GM21529 (cell line): ENCODE measurements at regions not wholly inside any gene's neighbourhood (a gene's known extent, or its start where the extent isn't known, plus 50 kb on each side); places are given as distances from the start of the nearest gene placed in this dataset.
"Not testable (repeated sequence)": the region's sequence is repeated elsewhere in the genome, so short reads cannot be mapped to it uniquely, and the experiment has no call there.

Source experiments
- ATAC-seq: cut with Tn5 transposase; IDR thresholded peaks from one replicate; pipeline ENCODE4 v1.9.1; 2021; ENCODE audit not compliant: unreplicated experiment

DNA sequence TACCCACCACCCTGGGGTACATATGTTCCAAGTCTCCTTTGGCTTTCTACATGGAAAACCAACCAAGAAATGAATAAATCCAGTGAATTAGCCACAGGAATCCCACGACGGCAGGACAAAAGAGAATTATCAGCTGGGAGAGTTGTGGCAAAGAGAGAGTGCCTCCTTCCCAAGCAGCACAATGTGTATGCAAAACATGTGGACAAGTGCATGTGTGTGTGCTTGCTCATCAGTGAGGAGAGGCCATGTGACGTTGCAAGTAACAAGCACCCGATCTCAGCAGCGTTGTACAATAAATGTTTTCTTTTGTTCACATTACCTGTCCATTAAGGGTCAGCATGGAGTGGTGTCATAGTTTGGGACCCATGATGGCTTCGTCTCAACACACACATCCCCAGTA lies 50.0 kb upstream of the EMX2 start:
- no peak for ATAC-seq

DNA sequence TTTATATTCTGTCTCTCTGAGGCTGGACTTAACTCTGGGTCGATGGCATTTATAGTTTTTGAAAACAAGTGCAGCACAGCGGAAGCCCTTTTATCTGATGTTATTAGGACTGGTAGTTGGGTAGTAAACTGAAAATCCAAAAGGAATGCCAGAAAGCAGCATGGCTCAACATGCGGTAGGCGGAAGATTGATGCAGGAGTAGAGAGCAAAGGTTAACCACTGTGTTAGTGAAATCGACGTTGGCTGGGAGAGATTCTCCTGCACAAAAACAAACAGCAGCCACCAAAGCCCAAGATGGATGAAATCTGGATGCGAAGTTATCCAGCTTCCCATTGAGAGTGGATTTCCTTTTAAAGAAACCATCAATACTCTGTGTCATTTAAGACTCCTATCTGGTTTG lies 54.5 kb upstream of the EMX2 start:
- no peak for ATAC-seq

DNA sequence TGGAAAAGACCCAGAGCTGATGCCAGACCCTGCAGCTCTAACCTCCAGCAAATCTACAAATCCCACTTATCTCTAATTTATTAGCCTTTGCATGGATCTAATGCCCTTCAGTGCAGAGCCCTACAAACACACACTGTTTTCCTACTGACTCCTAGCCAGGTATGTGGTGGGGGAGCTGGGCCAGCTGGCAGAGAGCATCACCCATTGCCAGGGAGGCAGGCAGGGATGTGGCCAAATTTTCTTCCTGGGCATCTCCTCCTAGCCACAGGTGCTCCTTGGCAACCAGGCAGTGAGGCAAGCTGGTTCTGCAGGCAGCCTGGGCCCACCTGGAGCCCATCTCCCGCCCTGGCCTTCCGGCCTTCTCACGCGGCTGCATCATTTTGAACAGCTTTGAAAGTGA lies 55.9 kb upstream of the EMX2 start:
- no peak for ATAC-seq

DNA sequence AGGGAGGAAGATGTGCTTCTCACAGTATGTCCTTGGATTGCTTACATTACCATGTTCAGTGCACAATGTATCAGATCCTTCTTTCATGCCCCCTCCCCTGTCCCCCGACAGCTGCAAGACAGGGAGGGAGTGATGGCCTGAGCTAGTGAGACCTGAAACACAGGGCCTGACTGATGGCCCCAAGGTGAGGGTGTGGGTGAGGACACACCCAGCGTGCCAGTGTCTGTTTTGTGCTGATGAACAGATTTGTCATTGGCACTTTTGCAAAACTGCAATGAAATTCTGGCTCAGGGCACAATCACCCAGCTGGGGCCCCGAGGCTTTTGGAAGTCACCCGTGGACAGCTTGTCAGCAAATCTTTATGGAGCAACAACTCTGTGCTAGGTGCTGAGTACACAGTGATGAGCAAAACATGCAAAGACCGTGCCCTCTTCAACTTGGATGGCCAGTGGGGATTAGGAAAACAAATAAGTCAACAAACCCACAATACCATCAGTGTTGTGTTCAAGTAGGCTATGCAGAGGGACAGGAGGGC lies 59.4 kb upstream of the EMX2 start:
- no peak for ATAC-seq

DNA sequence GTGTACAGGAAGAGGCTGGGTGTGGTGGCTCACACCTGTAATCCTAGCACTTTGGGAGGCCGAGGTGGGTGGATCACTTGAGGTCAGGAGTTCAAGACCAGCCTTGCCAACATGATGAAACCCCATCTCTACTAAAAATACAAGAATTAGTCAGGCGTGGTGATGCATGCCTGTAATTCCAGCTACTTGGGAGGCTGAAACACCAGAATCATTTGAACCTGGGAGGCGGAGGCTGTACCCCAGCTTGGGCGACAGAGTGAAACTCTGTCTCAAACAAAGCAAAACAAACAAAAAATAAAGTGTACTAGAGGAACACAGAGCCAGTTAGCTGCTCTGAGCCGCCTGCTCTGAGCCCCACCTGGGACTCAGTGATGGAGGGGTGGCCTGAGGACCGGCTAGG lies 61.5 kb upstream of the EMX2 start:
- ATAC-seq, result not testable (repeated sequence)

DNA sequence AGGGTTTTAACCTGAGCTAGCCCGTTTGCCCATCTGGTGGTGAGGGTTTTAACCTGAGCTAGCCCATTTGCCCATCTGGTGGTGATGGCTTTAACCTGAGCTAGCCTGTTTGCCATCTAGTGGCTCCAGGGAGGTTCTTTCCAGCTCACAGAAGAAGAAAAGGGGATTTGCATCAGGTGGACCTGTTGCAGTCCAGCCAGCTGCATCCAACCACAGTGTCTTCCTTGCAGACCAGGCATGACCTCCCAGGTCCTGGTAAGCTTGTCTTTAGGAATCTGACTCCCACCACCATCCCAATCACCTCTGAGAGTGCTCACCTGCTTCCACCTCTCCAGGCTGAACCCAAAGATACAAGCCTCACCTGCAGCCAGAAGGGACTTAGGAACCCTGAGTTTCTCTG lies 62.4 kb upstream of the EMX2 start:
- ATAC-seq, result no peak

DNA sequence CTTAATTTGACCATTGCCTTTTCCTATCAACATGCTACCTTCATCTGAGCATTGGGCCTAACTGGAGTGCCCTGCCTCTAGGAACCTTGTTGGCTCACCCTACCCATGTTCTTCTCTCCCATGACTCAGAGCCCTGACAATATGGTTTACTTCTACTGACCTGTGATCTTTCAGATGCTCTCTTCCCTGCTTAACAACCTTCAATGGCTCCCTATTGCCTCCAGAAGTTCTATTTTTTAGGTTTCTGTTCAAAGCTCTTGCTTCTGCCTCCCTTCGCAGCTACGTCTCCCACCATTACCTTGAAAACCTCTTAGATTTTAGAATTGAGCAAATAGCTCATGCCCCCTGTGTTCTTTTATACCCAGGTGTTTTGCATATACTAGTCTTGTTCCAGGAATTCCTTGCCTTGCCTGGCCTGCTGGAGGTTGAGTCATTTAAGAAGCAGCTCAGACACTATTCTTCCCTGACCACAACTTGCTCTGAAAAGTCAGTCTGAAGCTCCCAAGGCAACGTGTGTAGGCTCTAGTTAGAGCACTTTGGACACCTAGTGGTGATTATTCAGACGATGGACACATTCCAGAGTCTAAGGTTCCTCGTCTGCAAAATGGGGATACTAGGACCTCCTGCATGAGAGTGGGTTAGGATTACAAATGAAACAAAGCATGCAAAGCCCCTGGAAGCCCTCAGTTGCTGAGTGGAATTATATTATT lies 64.4 kb upstream of the EMX2 start:
- ATAC-seq, result no peak

- ATAC-seq, result no peak
Observed at GRCh38 chr10:117477211-117477947, 65.2 kb upstream of the EMX2 start.

DNA sequence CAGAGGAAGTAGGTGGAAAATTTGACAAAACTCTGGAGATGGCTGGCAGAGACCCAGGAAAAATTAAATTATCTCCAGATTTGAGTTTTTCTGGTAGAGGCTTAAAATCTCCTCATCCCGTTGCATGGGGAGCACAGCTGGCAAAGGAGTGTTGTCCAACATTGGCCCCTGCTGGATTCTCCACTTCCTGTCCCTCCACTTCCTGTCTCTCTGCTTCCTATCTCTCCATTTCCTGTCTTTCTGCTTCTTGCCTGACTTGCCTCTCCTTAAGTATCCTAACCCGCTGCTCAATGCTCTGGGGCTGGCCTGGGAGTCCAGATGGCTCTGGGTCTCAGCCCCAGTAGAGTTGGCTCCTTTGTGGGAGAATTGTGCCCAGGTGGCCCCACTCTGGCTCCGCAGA lies 65.8 kb upstream of the EMX2 start:
- ATAC-seq, result no peak

DNA sequence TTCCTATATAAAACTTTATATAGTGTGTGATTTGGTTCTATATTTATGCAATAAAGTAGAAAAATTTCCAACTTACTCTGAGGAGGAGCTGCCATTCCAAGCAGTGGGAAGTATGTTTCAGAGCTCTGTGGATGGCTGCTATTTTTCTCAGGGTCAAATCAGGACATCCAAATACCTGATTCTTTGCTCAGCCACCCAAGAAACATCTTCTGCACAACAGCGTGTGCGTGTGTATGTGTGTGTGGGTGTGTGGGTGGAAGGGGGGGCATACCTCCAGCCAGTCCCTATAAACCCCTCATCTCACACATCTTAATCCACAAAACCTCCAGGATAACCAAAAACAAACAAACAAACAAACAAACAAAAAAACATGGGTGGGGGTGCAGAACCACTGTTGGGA lies 66.3 kb upstream of the EMX2 start:
- no peak for ATAC-seq

DNA sequence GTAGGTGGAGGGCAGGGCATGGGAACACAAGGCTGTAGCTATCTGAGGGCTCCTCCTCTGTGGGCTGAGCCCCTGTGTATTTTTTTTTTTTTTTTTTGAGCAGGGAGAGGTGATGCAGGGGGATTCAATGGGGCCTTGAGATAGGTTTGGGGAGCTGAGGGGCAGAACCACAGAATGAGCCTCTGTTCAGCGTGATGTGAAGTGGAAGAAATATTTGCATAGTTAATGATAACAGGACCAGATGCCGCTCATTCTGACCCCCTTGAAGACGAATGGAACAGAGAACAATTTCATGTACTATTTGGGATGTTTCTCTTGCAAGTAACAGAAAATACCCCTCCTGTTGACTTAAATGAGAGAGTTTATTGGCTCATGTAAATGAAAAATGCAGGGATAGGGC lies 69.7 kb upstream of the EMX2 start:
- ATAC-seq, result peak; percentile 74

DNA sequence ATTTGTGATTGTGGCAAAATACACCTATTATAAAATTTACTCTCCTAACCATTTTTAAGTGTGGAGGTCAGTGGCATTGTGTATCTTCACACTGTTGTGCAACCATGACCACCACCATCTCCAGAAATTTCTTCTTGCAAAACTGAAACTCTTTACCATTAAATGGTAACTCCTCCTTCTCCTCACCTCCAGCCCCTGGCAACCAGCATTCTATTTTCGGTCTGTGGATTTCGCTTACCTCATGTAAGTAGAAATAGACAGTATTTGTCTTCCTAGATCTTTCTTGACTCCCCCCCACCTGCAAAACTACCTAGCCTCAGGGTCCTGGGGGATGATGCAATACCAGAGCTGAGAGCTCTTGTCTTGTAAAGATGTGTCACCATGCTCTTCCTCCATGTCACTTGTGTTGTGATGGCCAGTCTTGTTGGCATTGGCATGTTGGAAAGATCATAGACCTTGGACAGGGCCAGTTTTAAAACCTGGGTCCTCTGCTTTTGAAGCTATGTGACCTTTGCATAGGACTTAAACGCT lies 71.1 kb upstream of the EMX2 start:
- no peak for ATAC-seq

GRCh38 chr10:117470733-117471132 lies 71.8 kb upstream of the EMX2 start:
- ATAC-seq, result no peak

- no peak for ATAC-seq
Observed at GRCh38 chr10:117468665-117469064, 73.9 kb upstream of the EMX2 start.

DNA sequence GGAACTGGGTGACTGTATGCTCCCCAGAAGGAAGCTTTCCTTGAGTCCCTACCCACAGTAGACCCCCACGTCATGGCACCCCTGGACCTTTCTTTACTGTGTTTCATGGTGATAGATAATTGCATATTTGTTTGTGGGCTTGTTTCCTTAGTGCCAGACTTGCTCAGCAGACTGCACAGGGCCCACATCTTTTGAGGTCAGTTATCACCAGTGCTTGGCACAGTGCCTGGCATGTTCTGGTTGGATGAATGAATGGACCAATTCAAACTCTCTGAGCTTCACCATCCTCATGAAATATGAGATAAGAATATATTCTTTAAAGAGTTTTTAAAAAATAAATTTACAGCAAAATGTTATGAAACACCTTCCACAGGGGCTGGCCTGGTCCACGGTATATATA lies 78.4 kb upstream of the EMX2 start:
- ATAC-seq, result no peak

GRCh38 chr10:117463545-117463920 lies 79.0 kb upstream of the EMX2 start:
- ATAC-seq, result no peak

- no peak for ATAC-seq
Observed at GRCh38 chr10:117462816-117463544, 79.6 kb upstream of the EMX2 start.

DNA sequence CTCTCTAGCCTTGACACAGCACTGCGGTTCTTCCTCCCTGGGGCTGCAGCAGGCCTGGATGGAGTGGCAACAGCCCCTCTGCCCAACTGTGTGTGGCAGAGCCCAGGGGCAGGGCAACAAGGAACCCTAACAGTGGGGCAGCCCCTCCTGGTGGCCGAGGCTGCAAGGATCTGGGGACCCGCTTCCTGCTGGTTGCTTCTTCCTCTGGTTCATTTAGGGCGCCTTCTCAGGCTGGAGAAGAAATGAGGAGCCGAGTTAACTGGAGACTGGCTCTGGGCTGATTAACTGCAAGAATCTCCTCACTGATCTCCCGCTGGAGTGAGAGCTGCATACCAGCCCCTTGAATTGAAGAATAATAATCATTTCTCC lies 80.1 kb upstream of the EMX2 start:
- no peak for ATAC-seq

DNA sequence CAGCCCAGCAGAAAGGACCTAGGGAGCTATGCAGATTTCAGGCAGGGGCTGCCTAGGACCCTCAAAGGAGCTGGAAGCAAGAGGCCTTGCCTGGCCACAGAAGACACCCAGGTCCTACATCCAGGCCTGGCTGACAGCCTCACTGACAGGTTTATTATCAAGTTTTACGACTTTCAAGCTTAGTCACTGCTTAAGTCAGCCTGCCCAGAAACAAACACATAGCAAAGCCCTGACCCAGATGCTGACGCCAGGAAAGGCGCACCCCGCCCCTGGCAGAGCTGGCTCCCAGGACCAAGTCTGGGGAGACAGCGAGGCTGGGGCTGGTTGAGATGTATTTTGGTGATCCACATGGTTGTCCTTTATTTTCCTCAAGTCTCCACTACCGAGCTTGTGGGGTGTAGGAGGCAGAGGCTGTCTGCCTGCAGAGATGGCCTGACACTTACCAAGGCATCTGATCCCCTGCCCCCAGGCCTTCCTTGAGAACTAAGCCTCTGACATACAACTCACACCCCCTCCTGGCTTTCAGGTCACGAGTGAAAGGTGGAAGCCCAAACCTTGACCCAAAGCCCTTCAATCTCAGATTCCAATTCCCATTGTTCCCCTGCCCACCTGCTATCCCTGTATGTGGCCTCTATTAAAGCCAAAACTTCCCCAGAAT lies 80.7 kb upstream of the EMX2 start:
- ATAC-seq, result no peak

- no peak for ATAC-seq
Observed at GRCh38 chr10:117460846-117461765, 81.4 kb upstream of the EMX2 start.
